ENCODE measurements at regions not wholly inside any gene's neighbourhood (a gene's known extent, or its start where the extent isn't known, plus 50 kb on each side); places are given as distances from the start of the nearest gene placed in this dataset.

DNA sequence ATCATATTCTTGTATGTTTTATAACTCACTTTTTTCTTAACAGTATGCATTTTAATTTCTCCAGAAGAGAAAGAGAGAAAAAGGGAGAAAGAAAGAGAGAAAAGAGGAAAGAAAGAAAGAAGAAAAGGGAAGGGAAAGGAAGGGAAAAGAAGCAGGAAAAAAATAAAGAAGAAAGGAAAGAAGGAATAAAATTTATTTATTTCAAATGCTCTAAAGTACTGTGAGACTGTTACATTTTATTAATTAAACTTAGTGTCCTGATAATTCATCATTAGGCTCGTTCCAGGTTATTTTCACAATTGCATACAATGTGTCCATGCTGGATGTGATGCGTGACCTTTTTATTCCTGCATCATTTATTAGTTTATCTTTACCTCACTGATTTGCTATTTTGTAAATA lies 1023.4 kb upstream of the KLHL29 start:
- TF ChIP-seq CTCF (IDR thresholded peaks at IDR 0.05; ENCODE audit: insufficient read depth, low read length, missing control alignments), result no peak
- no peak overlapping the region for H3K4me3 ChIP-seq (ENCODE audit: low read depth, low read length)
- ChIA-PET POLR2A (no interaction called here), CTCF (no interaction called here)
- DNase-seq (ENCODE audit: low read depth, low spot score), result no peak

DNA sequence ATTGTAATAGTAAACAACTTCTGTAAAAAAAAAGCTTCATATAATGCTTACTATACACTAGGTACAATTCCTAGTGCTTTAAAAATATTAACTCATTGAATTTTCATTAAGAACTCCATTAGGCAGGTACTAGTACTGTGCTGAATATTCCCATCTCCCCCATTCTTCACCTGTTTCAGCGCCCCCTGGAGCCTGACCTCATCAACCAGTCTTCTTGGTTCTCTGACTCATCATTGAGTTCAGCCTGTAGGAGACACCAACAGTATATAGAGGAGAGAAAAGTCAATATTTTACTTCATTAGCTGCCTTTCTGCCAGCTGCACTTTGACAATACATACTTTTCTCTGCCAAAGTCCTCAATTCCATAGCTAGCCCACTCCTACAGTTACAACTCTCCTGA lies 1009.9 kb upstream of the KLHL29 start:
- H3K4me3 ChIP-seq (ENCODE audit: low read depth, low read length), result no peak overlapping the region
- CTCF ChIA-PET, result no interaction called here
- POLR2A ChIA-PET, result no interaction called here
- DNase-seq (ENCODE audit: low read depth, low spot score), result no peak
- no peak for TF ChIP-seq CTCF (IDR thresholded peaks at IDR 0.05; ENCODE audit: insufficient read depth, low read length, missing control alignments)

- H3K4me3 ChIP-seq (ENCODE audit: low read depth, low read length), result no peak overlapping the region
- DNase-seq (ENCODE audit: low read depth, low spot score), result no peak
- no peak for TF ChIP-seq CTCF (IDR thresholded peaks at IDR 0.05; ENCODE audit: insufficient read depth, low read length, missing control alignments)
- ChIA-PET CTCF (no interaction called here), POLR2A (no interaction called here)
Observed at GRCh38 chr2:22377268-22377667, 1007.7 kb upstream of the KLHL29 start.

DNA sequence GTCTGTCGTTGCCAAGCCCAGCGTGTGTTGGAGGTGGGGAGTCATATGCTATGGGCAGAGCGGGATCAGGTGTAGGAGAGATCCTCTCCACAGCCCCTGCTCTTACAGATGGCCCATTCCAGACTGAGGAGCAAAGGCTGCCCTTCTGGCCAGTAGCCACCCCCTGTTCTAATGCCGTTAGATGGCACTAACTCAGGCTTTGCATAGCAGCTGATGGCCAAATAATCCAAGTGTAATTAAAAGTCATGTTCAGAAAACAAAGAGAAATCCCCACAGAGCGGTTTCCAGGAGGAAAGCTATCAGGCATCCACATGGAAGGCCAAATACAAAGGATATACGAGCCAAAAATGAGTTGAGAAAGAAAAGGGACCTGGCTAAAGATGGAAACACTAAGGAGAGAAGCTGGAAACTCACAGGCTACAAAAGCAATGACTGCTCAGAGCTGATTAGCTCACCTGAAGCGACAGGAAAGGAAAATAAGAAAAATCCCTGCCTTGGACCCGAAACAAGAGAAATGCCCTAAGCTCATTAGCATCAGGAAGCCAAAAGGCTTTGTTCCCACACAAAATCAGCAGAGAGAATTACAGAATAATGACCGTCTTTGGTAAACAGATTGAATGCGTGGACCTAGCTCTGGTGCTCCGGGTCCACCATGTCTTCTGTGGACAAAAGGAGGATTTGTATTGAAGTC lies 1002.4 kb upstream of the KLHL29 start:
- POLR2A ChIA-PET, result no interaction called here
- no peak for DNase-seq (ENCODE audit: low read depth, low spot score)
- CTCF ChIA-PET, result no interaction called here
- H3K4me3 ChIP-seq (ENCODE audit: low read depth, low read length), result no peak overlapping the region
- no peak for TF ChIP-seq CTCF (IDR thresholded peaks at IDR 0.05; ENCODE audit: insufficient read depth, low read length, missing control alignments)

DNA sequence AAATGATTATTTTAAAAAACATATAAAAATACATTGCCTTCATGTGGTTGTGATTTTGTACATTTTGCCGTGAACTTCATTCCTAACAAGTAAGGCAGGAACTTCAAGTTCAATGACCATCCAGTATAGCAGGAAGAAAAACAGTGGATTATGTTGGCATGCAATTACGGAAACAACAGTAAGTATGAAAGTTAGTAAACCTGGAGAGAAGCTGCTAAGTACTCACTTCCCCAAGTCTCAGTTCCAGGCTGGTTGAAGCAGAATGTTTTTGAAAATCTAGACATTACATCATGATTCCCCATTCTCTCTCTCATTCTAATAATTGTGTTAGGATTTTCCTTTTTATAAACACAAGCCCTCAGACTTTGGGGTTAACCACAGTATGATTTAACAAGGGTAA lies 987.1 kb upstream of the KLHL29 start:
- ChIA-PET CTCF (no interaction called here), POLR2A (no interaction called here)
- no peak overlapping the region for H3K4me3 ChIP-seq (ENCODE audit: low read depth, low read length)
- no peak for DNase-seq (ENCODE audit: low read depth, low spot score)
- no peak for TF ChIP-seq CTCF (IDR thresholded peaks at IDR 0.05; ENCODE audit: insufficient read depth, low read length, missing control alignments)

GRCh38 chr2:22403748-22404147 lies 981.2 kb upstream of the KLHL29 start:
- ChIA-PET CTCF (no interaction called here), POLR2A (no interaction called here)
- no peak for DNase-seq (ENCODE audit: low read depth, low spot score)
- no peak for TF ChIP-seq CTCF (IDR thresholded peaks at IDR 0.05; ENCODE audit: insufficient read depth, low read length, missing control alignments)
- H3K4me3 ChIP-seq (ENCODE audit: low read depth, low read length), result no peak overlapping the region

Data from AG04449 (cell line).